ENCODE measurements at regions not wholly inside any gene's neighbourhood (a gene's known extent, or its start where the extent isn't known, plus 50 kb on each side); places are given as distances from the start of the nearest gene placed in this dataset.

- TF ChIP-seq CTCF (IDR thresholded peaks at IDR 0.05) = no peak
- no peak for TF ChIP-seq POLR2A (IDR thresholded peaks at IDR 0.05)
Measured at GRCh38 chrX:34810916-34811315, 131.7 kb upstream of the FAM47B start.

Measured in right lobe of liver (tissue), 4 donors.